LHCN-M2 (cell line): ENCODE measurements at regions not wholly inside any gene's neighbourhood (a gene's known extent, or its start where the extent isn't known, plus 50 kb on each side); places are given as distances from the start of the nearest gene placed in this dataset.
"Not testable (repeated sequence)": the region's sequence is repeated elsewhere in the genome, so short reads cannot be mapped to it uniquely, and the experiment has no call there.

Experiments used
- DNase-seq: peaks from one replicate; pipeline ENCODE4 v3.0.0-alpha.2; 2012; ENCODE audit warnings: low read depth

GRCh38 chr17:27090450-27091042 is 203.4 kb upstream of the WSB1 start:
- not testable (repeated sequence) for DNase-seq

- no peak for DNase-seq
Measured at GRCh38 chr17:27091043-27091497, 202.8 kb upstream of the WSB1 start.

- DNase-seq = not testable (repeated sequence)
Measured at GRCh38 chr17:27094179-27094578, 199.7 kb upstream of the WSB1 start.

GRCh38 chr17:27095821-27096220 is 198.1 kb upstream of the WSB1 start:
- not testable (repeated sequence) for DNase-seq

- DNase-seq = not testable (repeated sequence)
Measured at GRCh38 chr17:27099266-27099665, 194.6 kb upstream of the WSB1 start.

GRCh38 chr17:27104605-27105221 is 189.2 kb upstream of the WSB1 start:
- DNase-seq = not testable (repeated sequence)

GRCh38 chr17:27105636-27106035 is 188.3 kb upstream of the WSB1 start:
- no peak for DNase-seq

- DNase-seq = no peak
Measured at GRCh38 chr17:27106347-27106981, 187.4 kb upstream of the WSB1 start.

- no peak for DNase-seq
Measured at GRCh38 chr17:27106982-27107360, 186.9 kb upstream of the WSB1 start.

GRCh38 chr17:27107386-27108328 is 186.3 kb upstream of the WSB1 start:
- not testable (repeated sequence) for DNase-seq

GRCh38 chr17:27109346-27109745 is 184.6 kb upstream of the WSB1 start:
- DNase-seq = no peak

- peak; percentile 22 for DNase-seq
Measured at GRCh38 chr17:27153005-27153404, 140.9 kb upstream of the WSB1 start.

GRCh38 chr17:27155866-27156265 is 138.0 kb upstream of the WSB1 start:
- DNase-seq = no peak

- no peak for DNase-seq
Measured at GRCh38 chr17:27157297-27157696, 136.6 kb upstream of the WSB1 start.

- DNase-seq = no peak
Measured at GRCh38 chr17:27157898-27158297, 136.0 kb upstream of the WSB1 start.

GRCh38 chr17:27158382-27158781 is 135.5 kb upstream of the WSB1 start:
- DNase-seq = no peak

- no peak for DNase-seq
Measured at GRCh38 chr17:27180322-27180721, 113.6 kb upstream of the WSB1 start.

- not testable (repeated sequence) for DNase-seq
Measured at GRCh38 chr17:27181379-27181925, 112.5 kb upstream of the WSB1 start.

- DNase-seq = no peak
Measured at GRCh38 chr17:27181935-27182334, 112.0 kb upstream of the WSB1 start.

- peak; percentile 15 for DNase-seq
Measured at GRCh38 chr17:27197505-27197904, 96.4 kb upstream of the WSB1 start.

GRCh38 chr17:27199948-27200347 is 94.0 kb upstream of the WSB1 start:
- no peak for DNase-seq

GRCh38 chr17:27200476-27200875 is 93.4 kb upstream of the WSB1 start:
- DNase-seq = no peak
